CD4-positive, alpha-beta T cell treated with Interleukin-17A for 4 hours (primary cell): ENCODE measurements at regions not wholly inside any gene's neighbourhood (a gene's known extent, or its start where the extent isn't known, plus 50 kb on each side); places are given as distances from the start of the nearest gene placed in this dataset.

Source experiments
- DNase-seq: peaks from one replicate; pipeline ENCODE4 v3.0.0-alpha.2; 2020; ENCODE audit warnings: mixed read lengths

GRCh38 chr5:58403822-58404433 is 56.0 kb downstream of the PLK2 start:
- DNase-seq = no peak

DNA sequence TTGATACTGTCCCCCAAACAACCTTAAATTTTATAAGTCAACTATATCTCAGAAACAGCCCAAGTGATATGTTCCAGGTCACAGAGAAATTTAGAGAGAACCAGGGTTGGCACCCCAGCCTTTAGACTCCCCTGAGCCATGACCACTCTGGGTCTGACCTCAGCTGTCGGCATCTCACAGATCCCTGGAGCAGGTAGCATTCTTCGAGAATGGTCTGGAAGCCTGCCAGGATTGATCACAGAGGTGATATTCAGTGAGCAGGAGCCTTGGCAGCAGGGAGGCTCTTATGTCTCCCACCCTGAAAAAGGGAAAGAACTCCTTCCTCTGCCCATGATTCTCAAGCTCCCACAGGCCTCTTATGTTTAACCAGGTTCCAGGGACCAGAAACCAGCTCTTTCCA is 58.2 kb downstream of the PLK2 start:
- DNase-seq = no peak

DNA sequence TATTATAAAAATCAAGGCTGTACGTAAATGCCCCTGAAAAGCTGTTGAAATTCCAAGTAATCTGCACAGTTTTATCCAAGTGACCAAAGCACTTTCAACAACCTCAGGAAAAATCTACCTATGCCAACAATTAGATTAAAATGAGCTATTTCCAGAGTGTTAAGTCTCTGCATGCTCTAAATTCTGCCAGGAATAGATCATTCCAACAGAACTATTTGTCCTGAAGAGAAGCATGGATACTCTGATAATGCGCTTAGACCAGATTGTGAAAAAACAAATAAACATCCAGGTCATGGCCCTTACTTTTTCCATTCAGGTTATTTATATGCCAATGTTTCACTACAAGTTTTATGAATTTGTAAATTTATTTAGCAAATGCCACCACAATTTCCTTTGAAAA is 59.1 kb downstream of the PLK2 start:
- DNase-seq = no peak

DNA sequence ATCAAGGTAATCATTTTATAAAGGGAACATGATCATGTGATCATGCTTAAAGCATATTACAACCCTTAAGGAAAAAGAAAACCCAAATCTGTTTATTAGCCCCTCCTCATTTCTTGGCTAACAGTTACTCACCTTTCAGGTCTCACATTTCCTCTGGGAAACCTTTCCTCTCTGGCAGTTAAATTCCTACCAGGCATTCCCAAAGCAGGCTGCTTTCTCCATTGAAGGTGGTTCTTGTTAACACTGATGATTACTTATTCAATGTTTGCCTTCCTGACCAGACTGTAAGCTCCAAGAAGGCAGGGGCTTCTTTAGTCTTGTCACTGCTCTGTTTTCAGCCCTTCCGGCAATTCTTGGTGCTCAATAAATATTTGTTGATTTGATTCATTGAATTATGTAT is 59.9 kb downstream of the PLK2 start:
- no peak for DNase-seq

- no peak for DNase-seq
Measured at GRCh38 chr5:58394339-58394738, 65.5 kb downstream of the PLK2 start.

- DNase-seq = no peak
Measured at GRCh38 chr5:58393716-58394115, 66.2 kb downstream of the PLK2 start.

DNA sequence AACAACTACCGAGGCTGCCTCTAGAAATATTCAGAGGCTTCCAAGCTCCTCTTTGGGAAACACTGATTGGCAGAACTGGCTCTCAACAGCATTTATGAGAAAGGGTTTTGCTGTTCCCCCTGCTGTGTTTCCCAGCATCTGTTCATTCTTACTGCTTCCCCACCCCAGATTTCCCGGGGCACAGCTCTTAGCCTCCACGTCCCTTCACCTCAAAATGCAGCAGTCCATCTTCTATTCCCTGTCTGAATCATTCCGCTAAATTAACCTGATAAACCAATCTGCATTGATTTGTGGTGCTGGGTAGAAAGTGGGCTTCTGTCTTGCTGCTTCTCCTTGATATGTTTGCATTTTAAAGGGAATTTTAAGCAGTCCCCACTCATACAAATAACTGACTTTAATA is 67.4 kb downstream of the PLK2 start:
- no peak for DNase-seq

DNA sequence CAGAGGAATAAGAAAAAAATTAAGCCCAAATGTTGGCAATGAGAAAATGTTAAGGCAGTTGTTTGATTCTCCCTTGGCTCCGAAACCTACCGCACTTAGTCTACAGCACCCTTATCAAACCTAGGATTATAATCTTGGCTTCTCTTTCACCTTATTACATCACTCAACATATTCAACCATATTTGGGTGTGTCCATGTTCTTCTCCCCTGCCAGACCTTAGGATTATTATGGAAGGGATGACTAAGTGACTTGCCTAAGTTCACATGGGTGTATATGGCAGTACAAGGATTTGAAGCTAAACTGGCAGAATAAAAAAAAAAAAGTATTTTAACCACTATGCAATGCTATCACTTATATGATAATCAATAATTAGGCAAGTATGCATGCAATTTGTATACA is 76.4 kb downstream of the PLK2 start:
- no peak for DNase-seq

DNA sequence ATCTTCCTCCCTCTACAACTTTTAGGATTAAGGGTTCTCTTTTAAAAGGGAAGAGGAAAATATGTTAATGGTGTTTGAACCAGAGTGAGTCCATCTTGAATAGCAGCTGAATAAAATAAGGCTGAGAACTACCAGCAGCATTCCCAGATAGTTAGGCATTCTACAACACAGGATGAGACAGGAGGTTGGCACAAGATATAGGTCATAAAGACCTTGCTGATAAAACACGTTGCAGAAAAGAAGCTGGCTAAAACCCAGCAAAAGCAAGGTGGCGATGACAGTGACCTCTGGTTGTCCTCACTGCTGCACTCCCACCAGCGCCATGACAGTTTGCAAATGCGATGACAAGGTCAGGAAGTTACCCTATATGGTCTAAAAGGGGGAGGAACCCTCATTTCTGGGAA is 77.8 kb downstream of the PLK2 start:
- DNase-seq = no peak

DNA sequence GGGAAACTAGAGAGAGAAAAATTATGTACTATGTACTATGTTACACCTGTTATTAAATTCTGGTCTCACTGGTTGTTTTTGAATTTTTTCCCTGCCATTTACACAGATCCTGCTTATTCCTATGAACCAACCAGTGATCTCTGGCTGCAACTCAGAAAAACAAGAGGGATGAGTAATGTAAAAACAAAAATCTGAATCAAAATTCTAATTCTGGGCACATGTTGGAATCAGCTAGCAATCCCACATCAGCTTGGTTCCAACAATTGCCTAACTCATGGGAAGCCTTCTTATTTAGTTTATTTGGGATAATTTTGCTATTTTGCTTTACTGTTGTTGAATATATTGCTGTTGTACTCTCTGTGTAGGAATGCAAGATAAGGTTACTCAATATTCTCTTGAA is 78.3 kb downstream of the PLK2 start:
- DNase-seq = no peak

DNA sequence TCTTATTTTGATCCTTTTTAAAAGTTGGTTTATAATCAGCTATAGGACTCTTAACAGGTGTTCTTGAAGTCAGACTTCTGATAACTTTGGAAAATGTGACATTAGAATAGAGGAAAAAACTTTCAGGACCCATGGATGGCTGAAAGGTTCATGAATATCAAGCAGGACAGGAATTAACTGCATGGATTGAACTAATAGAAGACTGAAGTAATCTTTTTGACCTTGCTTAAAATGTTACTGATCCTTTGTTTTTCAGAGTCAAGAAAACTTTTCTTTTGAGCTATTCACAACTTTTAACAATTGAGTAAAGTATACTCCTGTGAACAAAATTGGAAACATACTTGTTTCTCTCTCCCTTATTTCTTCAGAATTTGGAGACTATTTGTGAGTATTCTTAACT is 79.2 kb downstream of the PLK2 start:
- DNase-seq = no peak

DNA sequence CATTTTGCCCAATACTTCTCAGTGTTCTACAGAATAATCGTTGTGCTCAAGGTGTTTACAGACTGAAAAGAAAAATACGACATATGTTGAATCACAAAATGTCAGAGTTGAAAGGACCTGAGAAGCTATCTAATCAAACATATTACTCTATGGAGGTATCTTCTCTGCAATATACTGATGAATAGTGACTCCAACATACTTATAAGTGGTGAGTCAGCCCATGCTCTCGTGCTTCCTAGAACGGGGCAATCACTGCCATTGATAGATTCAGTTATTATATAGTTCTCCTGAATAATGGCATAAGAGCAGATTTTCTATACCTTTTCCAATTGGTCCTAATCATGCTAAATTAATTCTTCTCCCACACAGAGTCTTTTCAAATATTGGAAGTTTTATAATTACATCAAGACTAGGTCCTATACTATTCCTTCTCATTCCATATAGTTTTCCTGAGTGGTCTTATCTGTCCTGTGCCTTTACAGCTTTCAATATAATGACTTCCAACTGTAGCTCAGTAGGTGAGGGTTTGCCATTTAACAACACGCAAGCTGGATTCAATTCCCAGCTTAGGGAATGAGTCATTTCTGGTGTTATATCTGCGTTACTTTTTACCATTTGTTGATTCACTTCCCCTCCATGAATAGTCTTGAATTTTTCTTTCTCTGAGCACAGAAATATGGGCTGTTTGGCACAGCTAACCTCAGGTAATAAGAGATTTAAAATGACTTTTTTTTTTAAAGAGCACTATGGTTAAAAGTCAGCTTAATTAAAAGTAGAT is 81.1 kb downstream of the PLK2 start:
- no peak for DNase-seq

GRCh38 chr5:58370606-58371005 is 89.3 kb downstream of the PLK2 start:
- no peak for DNase-seq

- DNase-seq = no peak
Measured at GRCh38 chr5:58369513-58370190, 90.2 kb downstream of the PLK2 start.

DNA sequence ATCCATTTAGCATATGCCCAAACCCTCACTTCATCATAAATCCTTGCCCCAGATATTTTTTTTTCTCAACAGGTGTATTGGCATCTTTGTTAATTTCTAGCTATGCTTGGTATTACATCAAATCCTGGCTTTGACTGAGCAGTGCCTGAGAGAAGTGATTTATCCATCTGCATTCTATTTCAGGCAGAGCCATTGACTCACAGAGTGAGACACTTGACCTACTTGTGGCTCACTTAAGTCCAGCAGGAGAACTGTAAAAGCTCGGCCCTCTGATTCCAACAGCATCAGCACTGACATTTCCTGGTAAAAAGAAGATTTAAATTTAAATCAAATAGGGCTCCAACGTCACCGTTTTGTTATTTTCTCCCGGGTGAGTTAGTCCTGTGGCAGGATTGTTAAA is 93.4 kb downstream of the PLK2 start:
- no peak for DNase-seq

- no peak for DNase-seq
Measured at GRCh38 chr5:58365791-58366190, 94.1 kb downstream of the PLK2 start.

- no peak for DNase-seq
Measured at GRCh38 chr5:58363461-58364249, 96.2 kb downstream of the PLK2 start.

- no peak for DNase-seq
Measured at GRCh38 chr5:58362135-58362534, 97.8 kb downstream of the PLK2 start.

DNA sequence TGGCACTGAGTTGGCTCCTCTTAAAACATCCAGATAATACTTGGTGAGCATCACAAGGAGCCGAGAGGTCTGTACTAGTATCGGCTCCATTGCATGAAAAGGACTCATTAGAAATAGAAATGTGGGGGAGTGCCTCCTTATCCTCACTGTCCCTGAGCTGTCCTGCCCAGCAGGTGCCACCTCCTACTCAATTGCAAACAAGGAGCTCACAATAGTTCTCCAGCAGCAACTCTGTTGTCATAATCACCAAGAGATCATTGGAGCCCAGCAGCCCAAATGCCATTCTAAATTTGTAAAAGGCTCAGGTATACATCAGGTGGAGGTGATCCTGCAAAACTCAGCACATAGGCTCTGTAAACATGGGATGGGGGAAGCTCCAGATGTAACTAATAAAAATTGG is 99.1 kb downstream of the PLK2 start:
- DNase-seq = no peak

DNA sequence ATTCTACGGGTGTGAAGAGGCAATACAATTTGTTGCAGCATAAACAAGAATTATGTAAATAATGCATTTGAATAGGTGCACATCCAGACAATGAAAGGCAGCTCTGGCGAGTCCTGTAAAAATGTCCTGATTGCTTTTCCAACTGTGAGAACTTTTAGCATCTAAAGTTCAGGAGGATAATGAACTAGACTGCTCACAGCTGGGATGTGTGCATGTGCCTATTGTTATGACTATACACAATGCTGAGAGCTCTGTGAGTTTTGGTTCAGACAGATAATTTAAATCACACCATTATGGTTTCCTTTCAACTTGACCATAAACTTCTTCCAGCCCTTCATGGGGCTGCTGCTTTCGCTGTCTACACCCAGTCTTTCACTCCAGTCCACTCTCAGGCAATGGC is 99.9 kb downstream of the PLK2 start:
- DNase-seq = no peak

GRCh38 chr5:58358501-58359178 is 101.2 kb downstream of the PLK2 start:
- DNase-seq = no peak

GRCh38 chr5:58357799-58358500 is 101.9 kb downstream of the PLK2 start:
- DNase-seq = no peak
